ENCODE measurements at regions not wholly inside any gene's neighbourhood (a gene's known extent, or its start where the extent isn't known, plus 50 kb on each side); places are given as distances from the start of the nearest gene placed in this dataset.

- TF ChIP-seq EZH2 (IDR thresholded peaks at IDR 0.05) (no peak), FOXP2 (optimal IDR thresholded peaks at IDR 0.05; ENCODE audit: control extremely low read depth, extremely low read length, insufficient read depth) (no peak)
These were observed 502.2 kb upstream of the OLFM3 start for GRCh38 chr1:102498929-102499328.
